Chondrocyte (in vitro differentiated cells): ENCODE measurements at regions not wholly inside any gene's neighbourhood (a gene's known extent, or its start where the extent isn't known, plus 50 kb on each side); places are given as distances from the start of the nearest gene placed in this dataset.

Experiments
- DNase-seq: peaks from one replicate; pipeline ENCODE4 v3.0.0; 2021; ENCODE audit warnings: mixed read lengths, low spot score
- H3K27ac Mint-ChIP-seq: one replicate; pipeline ENCODE4 v1.8.0; 2021; ENCODE audit warnings: mild to moderate bottlenecking, moderate library complexity, mixed read lengths; ENCODE audit not compliant: unreplicated experiment
- H3K27me3 Mint-ChIP-seq: 2 replicates; pipeline ENCODE4 v1.8.0; 2021; ENCODE audit warnings: low read depth, mixed read lengths
- H3K36me3 Mint-ChIP-seq: 2 replicates; pipeline ENCODE4 v1.8.0; 2021; ENCODE audit warnings: low read depth, mixed read lengths
- H3K4me1 Mint-ChIP-seq: 2 replicates; pipeline ENCODE4 v1.8.0; 2021; ENCODE audit warnings: low read depth, mild to moderate bottlenecking, mixed read lengths
- H3K4me3 Mint-ChIP-seq: one replicate; pipeline ENCODE4 v1.8.0; 2021; ENCODE audit warnings: mild to moderate bottlenecking, moderate library complexity, mixed read lengths; ENCODE audit not compliant: unreplicated experiment
- H3K9me3 Mint-ChIP-seq: 2 replicates; pipeline ENCODE4 v1.8.0; 2021; ENCODE audit warnings: low read depth, mixed read lengths
- TF ChIP-seq, protein P1 (sequence below): fragments of 200-600 bp; sonication (generic); IDR thresholded peaks from 2 replicates; pipeline ENCODE4 v1.5.0; 2021; ENCODE audit warnings: antibody characterized with exemption, mild to moderate bottlenecking, moderate library complexity

DNA sequence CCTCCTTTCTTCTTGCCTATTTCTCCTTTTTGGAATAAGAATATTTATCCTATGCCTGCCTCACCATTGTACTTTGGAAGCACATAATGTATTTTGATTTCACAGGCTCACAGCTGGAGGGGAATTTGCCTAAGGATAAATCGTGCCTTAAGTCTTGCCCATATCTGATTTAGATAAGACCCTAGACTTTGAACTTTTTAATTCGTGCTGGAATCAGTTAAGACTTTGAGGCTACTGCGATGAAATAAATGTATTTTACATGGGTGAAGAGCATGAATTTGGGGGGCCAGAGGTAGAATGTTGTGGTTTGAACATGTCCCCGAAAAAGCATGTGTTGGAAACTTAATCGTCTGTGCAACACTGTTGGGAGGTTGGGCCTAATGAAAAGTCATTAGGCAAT, 648.8 kb downstream of the EPHA7 start:
- Mint-ChIP-seq H3K4me1 (no peaks in the 10 kb centered on the region), H3K4me3 (no peak overlapping the region), H3K9me3 (no peaks in the 10 kb centered on the region), H3K27me3 (no peaks in the 10 kb centered on the region), H3K27ac (no peak overlapping the region), H3K36me3 (no peaks in the 10 kb centered on the region)
- TF ChIP-seq, protein P1, sequence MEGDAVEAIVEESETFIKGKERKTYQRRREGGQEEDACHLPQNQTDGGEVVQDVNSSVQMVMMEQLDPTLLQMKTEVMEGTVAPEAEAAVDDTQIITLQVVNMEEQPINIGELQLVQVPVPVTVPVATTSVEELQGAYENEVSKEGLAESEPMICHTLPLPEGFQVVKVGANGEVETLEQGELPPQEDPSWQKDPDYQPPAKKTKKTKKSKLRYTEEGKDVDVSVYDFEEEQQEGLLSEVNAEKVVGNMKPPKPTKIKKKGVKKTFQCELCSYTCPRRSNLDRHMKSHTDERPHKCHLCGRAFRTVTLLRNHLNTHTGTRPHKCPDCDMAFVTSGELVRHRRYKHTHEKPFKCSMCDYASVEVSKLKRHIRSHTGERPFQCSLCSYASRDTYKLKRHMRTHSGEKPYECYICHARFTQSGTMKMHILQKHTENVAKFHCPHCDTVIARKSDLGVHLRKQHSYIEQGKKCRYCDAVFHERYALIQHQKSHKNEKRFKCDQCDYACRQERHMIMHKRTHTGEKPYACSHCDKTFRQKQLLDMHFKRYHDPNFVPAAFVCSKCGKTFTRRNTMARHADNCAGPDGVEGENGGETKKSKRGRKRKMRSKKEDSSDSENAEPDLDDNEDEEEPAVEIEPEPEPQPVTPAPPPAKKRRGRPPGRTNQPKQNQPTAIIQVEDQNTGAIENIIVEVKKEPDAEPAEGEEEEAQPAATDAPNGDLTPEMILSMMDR: no peak
- DNase-seq: no peak

DNA sequence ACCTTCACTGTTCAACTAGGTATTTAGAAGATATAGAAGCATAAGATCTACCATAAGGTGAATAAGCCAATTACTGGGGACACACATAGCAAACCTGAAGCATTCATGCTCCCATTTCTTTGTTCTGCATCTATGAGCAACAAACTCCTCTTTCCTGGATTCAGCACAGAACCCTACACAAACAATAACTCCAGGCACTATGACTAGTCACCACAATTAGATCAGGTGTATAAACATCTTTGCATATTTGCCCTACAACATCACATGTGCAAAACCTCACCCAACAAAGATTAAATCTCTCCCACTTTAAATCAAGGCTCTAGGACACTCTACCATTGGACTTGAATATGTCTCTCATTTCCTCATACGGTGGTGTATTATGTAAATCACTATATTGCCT, 652.3 kb downstream of the EPHA7 start:
- no peaks in the 10 kb centered on the region for H3K9me3 Mint-ChIP-seq
- no peak overlapping the region for H3K4me3 Mint-ChIP-seq
- no peaks in the 10 kb centered on the region for H3K27me3 Mint-ChIP-seq
- no peak overlapping the region for H3K27ac Mint-ChIP-seq
- no peaks in the 10 kb centered on the region for H3K36me3 Mint-ChIP-seq
- no peak for DNase-seq
- TF ChIP-seq, protein P1: no peak
- H3K4me1 Mint-ChIP-seq: peaks cover 13% of the 10 kb centered on the region

DNA sequence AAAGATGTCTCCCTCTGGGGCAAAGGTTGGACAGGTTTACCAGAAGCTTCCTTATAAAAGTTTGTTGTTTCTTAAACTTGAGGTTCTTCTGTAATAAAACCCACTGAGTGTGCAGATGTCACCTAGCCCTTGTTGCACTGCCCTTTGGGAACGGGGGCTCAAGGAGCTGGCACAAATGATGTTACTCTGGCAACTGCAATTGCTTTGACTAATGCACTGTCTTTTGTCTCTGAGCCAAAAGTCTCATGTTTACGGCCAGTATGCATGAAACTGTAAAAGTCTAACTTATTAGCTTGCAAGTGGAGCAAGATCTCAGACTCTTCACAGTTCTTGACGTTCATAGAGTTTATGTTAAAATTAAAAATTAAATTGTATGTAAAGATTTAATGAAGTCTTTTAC, 655.7 kb downstream of the EPHA7 start:
- DNase-seq: no peak

DNA sequence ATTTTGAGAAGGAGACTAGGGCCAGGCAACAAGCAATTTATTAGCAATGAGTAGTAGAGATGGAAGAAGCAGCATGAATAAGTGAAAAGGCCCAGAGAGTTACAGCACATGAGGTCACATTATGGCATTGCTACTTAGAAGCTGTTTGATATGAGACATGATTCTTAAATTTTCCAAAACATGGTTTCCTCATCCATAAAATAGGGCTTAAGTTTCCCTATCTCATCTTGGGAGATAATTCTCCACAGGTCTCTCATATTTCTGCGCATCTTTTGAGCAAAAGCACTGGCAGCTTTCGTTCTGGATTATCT, 656.1 kb downstream of the EPHA7 start:
- no peak overlapping the region for H3K27ac Mint-ChIP-seq
- TF ChIP-seq, protein P1: no peak
- H3K36me3 Mint-ChIP-seq: no peaks in the 10 kb centered on the region
- H3K4me1 Mint-ChIP-seq: peaks cover 14% of the 10 kb centered on the region
- no peaks in the 10 kb centered on the region for H3K27me3 Mint-ChIP-seq
- no peak overlapping the region for H3K4me3 Mint-ChIP-seq
- DNase-seq: no peak
- no peaks in the 10 kb centered on the region for H3K9me3 Mint-ChIP-seq

More for the DNA sequence above, 655.7 kb downstream of the EPHA7 start:
- Mint-ChIP-seq H3K9me3 (no peaks in the 10 kb centered on the region), H3K27ac (no peak overlapping the region), H3K4me1 (peaks cover 14% of the 10 kb centered on the region), H3K36me3 (no peaks in the 10 kb centered on the region), H3K4me3 (no peak overlapping the region), H3K27me3 (no peaks in the 10 kb centered on the region)
- TF ChIP-seq, protein P1: no peak

DNA sequence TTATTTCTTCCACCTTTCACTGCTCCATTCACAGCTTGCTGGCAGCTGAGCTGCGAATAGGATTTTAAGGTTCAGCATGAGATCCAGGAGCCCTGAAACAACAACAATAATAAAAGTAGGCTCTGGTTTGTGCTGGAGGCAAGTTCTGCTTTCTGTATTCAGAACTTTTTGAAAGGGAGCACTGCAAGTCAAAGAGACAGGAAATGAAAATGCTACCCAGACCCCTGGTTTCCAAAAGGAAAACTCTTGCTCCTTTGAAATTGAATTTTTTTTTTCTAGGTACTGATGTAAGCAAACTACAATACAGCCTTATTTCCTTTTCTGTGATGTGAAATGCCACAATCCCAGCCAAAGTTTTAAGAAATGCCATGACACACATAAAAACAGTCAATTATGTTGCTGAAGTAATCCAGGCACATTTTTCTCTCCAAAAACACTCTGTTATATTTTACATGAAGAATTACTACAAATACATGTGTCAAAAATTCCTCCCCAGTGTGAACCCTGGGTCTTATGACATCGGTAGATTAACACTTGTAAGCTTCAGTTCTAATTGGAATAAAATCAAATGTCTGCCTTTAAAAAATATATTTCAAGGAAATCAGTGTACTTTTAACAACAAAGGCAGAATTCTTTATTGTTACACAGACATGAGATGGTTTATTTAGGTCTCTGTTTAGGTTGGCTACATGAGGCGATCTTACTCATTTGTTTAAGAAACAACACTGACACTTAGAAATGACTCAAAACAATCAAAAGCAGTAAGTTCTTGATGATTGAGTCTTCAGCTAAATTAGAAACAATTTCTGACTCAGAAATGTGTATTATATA, 656.7 kb downstream of the EPHA7 start:
- H3K27me3 Mint-ChIP-seq: no peaks in the 10 kb centered on the region
- H3K27ac Mint-ChIP-seq: no peak overlapping the region
- TF ChIP-seq, protein P1: no peak

More for the DNA sequence above, 656.7 kb downstream of the EPHA7 start:
- H3K36me3 Mint-ChIP-seq: no peaks in the 10 kb centered on the region
- no peaks in the 10 kb centered on the region for H3K9me3 Mint-ChIP-seq
- peaks cover 14% of the 10 kb centered on the region for H3K4me1 Mint-ChIP-seq
- no peak overlapping the region for H3K4me3 Mint-ChIP-seq
- DNase-seq: no peak
